GM12865 (cell line): ENCODE measurements at regions not wholly inside any gene's neighbourhood (a gene's known extent, or its start where the extent isn't known, plus 50 kb on each side); places are given as distances from the start of the nearest gene placed in this dataset.
"Not testable (repeated sequence)": the region's sequence is repeated elsewhere in the genome, so short reads cannot be mapped to it uniquely, and the experiment has no call there.

Experiments
- DNase-seq: peaks from one replicate; pipeline ENCODE4 v3.0.0; 2010; ENCODE audit warnings: low read depth
- H3K4me3 ChIP-seq: 2 replicates; pipeline ENCODE4 v1.5.1; 2011; ENCODE audit warnings: mild to moderate bottlenecking, low read depth, low read length, control low read depth
- TF ChIP-seq, protein P1 (sequence below): IDR thresholded peaks from 2 replicates; pipeline ENCODE4 v1.5.1; 2011; ENCODE audit warnings: low read length, control low read depth, low read depth, inconsistent platforms; ENCODE audit not compliant: insufficient read depth; ENCODE audit errors: missing control alignments

- H3K4me3 ChIP-seq: no peak overlapping the region
- no peak for DNase-seq
- TF ChIP-seq, protein P1, sequence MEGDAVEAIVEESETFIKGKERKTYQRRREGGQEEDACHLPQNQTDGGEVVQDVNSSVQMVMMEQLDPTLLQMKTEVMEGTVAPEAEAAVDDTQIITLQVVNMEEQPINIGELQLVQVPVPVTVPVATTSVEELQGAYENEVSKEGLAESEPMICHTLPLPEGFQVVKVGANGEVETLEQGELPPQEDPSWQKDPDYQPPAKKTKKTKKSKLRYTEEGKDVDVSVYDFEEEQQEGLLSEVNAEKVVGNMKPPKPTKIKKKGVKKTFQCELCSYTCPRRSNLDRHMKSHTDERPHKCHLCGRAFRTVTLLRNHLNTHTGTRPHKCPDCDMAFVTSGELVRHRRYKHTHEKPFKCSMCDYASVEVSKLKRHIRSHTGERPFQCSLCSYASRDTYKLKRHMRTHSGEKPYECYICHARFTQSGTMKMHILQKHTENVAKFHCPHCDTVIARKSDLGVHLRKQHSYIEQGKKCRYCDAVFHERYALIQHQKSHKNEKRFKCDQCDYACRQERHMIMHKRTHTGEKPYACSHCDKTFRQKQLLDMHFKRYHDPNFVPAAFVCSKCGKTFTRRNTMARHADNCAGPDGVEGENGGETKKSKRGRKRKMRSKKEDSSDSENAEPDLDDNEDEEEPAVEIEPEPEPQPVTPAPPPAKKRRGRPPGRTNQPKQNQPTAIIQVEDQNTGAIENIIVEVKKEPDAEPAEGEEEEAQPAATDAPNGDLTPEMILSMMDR: no peak
Observed at GRCh38 chr5:98372351-98372750, 401.1 kb upstream of the RGMB start.

DNA sequence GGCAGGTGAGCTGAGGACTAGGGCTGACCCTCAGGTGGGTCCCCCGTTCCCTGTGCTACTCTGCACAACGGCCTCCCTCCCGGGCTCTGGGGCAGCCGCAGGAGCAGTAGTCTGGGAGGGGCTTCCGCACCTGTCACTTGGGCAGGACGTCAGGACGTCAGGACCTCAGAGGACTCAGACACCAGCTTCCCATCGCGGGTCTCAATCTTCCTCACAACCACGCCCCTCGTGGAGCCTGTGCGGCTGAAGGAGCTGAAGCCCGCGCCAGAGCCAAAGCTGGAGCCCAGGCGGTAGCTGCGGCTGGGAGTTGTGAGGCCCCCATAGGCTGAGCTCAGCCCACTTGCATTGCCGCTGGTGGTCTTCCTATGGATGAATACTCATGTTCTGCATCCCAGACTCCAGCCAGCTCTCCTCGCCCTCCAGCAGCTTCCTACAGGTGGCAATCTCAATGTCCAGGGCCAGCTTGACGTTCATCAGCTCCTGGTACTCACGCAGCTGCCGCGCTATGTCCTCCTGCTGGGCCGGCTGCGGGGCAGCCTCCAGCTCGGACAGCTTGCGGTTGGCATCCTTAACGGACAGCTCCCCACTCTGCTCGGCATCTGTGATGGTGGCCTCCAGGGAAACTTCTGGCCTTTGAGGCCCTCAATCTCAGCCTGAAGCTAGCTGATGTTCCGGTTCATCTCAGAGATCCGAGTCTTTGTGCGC lies 381.4 kb upstream of the RGMB start:
- TF ChIP-seq, protein P1: no peak
- DNase-seq: no peak
- H3K4me3 ChIP-seq: no peak overlapping the region

DNA sequence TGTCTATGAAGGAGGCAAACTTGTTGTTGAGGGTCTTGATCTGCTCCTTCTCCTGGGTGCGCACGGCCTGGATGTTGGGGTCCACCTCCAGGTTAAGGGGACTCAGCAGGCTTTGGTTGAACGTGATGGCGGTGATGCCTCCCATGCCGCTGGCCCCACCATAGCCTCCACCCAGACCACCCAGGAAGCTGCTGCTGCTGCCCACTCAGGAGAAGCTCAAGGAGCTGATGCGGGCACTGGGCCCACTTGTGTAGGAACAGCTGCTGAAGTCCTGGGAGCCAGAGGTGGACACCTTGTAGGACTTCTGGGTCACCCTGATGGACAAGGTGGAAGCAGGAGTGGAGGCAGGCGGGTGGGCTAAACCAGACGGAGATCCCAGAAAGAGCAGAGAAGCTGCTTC lies 380.3 kb upstream of the RGMB start:
- DNase-seq, H3K4me3 ChIP-seq: not testable (repeated sequence)

DNA sequence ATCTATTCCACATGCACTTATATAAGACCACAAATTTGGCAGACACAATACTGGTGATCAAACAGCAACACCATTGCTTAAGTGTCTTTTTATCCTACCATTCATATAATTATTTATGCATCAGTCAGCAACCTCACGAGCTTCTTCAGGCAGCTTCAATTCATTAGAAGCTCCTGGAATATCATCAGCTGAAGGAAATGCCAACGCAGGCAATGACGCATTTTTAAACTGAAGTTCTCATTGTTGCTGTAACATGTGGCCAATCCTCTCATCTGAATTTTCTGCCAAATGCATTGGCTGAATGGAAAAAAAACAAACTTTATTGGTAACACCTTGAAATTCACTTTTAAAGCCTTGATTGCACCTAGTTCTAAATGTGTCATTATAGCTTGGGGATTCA lies 376.4 kb upstream of the RGMB start:
- no peak for DNase-seq
- TF ChIP-seq, protein P1: no peak
- H3K4me3 ChIP-seq: no peak overlapping the region

DNA sequence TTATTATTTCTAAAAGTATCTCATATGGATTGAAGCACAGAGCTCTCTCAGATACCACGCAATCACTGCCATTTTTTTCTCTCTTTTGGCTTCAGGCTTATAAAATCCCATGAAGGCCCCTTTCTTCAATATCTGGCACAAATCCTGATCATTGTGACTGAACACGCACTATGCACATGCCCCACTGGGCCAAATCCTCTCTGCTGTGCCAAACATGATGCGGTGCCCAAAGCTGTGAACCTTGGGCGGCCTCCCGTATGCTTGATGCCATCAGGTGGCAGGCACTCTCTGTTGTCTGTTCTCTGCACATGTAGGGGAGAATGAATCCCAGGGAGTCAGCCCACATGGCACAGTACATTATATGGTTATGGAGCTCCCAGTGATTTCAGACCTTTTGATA lies 375.0 kb upstream of the RGMB start:
- no peak overlapping the region for H3K4me3 ChIP-seq
- TF ChIP-seq, protein P1: no peak
- no peak for DNase-seq

- no peak overlapping the region for H3K4me3 ChIP-seq
- DNase-seq: no peak
- TF ChIP-seq, protein P1: no peak
Observed at GRCh38 chr5:98401656-98402055, 371.8 kb upstream of the RGMB start.

GRCh38 chr5:98402130-98402529 lies 371.3 kb upstream of the RGMB start:
- no peak overlapping the region for H3K4me3 ChIP-seq
- TF ChIP-seq, protein P1: no peak
- no peak for DNase-seq
